GM21367 (cell line): ENCODE measurements at regions not wholly inside any gene's neighbourhood (a gene's known extent, or its start where the extent isn't known, plus 50 kb on each side); places are given as distances from the start of the nearest gene placed in this dataset.

Experiments used
- ATAC-seq: cut with Tn5 transposase; IDR thresholded peaks from one replicate; pipeline ENCODE4 v1.9.1; 2021; ENCODE audit not compliant: unreplicated experiment

DNA sequence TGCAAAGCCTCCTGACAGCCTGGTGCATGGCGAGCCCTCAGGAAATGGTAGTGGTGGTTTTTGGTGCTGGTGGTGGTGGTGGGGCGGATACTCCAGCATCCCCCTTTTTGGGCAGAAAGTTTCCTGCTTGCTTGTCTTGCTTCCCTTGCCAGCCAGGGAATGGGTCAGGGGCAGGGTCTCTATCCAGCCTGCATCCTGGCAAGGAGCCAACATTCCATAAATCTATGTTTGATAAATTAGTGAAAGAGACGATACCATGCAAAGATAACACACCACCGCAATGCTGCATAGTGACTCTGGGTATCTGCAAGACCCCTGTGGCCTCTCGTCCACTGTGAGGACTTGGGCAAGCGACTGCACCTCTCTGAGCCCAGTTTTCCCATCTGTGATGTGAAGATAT is 246.2 kb downstream of the LRFN2 start:
- ATAC-seq = no peak

DNA sequence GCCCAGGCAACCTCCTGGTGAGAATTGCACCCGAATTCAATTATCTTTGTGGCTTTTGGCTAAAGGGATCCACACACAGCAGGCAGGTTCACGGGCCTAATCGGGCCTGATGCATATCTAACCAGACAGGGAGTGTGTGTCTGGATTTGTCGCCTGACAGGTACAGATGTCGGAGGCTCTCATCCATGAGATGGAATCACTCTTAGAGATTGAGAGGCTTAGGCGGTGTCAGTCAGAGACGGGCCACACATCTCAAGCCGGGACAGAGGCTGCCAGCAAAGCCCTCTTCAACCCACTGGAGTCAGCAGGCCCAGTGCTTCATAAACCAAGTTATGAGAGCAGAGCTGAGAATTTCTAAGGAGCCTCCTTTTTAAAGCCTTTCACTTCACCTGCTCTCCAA is 247.0 kb downstream of the LRFN2 start:
- ATAC-seq = no peak

DNA sequence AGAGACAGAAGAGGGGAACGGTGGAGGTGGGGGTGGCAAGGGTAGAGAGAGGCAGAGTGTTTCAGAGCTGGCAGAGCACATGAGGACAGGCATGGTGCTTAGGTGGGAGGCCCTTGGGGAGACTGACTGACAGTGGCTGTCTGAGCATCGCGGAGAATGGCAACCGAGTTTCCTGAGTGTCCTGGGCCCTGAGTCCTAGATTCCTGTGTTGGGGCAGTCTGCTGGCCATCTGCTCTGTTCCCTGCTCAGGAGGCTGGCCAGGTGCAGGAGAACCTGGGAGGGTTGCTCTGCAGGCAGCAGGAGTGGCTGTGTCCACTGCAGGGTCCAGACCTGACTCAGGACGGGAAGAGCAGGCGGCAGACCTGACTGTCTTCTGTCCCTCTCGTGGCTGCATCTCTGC is 248.9 kb downstream of the LRFN2 start:
- ATAC-seq = no peak

DNA sequence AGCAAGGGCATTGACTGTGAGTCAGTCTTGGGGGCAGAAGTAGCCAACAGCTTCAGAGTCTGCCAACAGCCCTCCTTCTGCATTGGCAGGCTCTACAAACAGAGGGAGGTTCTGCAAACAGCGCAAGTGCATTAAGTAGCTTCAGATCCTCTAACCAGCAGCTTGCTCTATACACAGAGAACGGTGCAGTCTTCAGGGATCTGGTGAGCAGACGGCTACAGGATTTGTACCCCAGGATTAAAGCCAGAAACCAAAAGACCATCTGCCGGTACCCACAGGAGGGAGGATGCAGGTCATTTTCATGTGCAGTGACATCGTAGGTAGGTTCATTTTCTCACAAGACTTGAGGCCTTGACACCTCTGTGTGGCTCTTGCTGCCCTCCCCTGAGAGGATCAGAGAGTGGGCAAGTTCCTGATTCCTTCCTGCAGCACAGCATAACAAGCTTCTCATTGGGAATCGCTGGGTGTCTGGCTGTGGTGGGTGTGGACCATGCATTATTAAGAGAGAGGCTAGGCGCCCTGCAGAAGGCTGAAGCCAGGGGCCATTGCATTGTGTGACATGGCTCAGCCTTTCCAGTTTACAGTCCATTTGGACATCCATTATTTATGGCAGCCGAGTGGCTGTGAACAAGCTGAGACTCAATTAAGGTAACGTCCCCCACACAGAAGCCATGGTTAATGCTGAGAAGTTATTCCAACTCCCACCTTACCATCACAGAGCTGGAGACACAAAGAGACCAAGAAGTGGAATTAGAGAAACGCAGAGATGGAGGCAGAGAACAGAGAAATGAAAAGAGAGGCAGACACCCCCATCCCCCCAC is 250.0 kb downstream of the LRFN2 start:
- ATAC-seq = no peak

DNA sequence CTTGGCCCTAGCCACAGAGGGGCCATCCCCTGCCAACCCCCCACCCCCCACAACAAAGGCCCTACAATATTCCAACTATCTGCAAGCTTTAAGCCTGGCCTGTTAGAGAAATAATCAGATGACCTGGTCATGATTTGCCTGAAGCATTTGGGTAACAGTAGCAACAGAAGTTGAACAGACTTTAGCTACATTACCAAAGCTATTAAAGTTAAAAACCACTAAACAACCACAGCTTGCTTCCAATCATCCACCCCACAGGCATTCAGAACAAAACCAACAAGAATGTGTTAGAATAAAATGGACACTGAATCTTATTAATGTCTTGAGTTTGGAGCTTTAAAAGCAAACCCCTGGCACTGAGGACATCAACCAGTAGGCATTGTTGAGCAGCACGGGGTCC is 250.9 kb downstream of the LRFN2 start:
- no peak for ATAC-seq

DNA sequence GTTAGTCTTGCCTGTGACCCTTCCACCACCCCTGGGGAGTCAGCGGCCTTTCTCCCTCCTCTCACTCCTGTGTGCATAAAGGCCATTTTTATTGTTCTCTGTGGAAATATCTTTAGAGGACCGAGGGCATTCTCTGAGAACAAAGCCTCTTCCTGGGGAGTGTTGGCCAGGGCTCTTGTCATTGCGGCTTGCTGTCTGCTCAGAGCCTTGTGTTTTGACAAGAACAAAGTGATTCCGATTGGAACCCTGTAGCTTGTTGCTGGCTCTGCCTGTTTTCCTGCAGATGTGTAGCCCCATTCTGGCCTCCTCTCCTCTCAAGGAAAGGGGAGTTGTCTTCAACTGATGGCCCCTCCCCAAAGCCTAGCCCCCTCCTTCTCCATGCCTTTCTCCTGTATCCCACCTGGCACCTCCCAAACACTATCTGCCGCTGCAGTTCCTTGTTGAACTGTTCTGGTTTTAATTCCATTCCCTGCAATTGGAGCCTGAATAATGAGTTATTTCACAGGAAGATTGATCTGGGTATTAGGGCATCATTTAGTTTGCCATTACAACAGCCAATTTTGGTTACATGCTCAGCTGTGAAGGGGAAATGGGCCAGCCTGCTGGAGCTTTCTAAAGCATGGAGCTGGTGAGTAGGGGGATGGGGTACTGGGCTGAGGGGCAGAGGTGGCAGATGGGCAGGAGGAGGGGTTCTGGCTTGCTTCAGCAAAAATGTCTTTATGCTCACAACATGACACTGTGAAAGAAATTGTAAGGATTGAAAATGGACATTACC is 252.5 kb downstream of the LRFN2 start:
- ATAC-seq = no peak

DNA sequence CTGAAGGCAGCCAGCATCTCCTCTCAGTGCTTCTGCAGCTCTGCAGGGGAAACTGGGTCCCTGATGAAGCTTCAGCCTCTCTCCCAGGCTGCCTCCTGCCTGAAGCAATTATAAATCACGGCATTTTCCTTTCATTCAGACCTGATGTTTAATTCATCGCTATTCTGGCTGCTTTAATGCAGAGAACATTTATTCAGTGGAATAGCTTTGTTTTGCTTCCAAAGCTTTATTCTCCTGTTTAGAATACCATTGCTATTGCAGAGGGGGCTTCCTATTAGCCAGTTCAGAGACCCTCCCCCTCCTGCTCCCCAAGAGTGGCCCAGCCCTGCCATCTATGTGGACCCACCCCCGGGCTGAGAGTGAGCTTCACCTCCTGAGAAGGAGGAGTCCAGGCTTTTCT is 255.6 kb downstream of the LRFN2 start:
- ATAC-seq = no peak

DNA sequence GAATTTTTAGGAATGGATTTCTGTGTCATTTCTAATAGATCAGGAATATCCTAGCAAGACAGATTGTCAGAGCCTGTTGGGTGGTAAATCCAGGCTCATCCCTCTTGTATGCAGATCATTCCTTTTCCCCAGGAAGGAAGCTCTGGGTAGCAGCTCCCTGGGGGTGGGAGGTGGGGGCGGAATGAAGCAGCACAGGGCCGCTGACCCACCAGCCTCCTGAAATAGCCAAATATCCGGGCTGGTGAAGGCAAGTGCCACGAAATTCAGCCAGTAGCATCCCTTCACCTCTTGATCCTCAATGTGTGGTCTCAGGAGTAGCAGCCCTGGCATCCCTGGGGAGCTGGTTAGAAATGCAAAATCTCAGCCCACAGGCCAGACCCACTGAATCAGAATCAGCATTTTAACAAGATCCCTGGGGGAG is 256.9 kb downstream of the LRFN2 start:
- no peak for ATAC-seq

DNA sequence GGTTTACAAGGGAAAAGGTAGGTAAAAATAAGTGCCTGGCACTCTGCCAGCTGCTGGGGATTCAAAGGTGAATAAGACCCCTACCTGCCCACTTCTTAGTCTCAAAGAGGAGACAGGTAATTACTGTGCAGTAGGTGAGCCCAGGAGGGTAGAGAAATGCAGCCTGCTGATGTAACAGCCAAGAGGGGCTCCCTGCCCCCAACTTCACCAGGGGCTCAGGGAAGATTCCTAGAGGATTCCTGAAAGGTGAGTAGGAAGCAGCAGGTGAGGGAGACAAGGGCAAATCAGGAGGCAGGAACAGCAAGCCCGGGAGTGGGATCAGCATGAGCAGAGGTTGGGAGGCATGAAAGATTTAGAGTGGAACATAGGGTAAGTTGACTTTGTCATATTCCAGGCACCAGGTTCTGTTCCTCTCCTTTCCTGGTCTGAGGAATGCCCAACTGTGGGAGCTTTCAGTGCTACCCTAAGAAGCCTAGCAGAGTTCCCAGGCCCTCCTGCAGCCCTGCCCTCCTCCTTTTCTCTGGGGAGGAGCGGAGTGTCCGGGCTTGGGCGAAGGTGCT is 258.1 kb downstream of the LRFN2 start:
- ATAC-seq = no peak

DNA sequence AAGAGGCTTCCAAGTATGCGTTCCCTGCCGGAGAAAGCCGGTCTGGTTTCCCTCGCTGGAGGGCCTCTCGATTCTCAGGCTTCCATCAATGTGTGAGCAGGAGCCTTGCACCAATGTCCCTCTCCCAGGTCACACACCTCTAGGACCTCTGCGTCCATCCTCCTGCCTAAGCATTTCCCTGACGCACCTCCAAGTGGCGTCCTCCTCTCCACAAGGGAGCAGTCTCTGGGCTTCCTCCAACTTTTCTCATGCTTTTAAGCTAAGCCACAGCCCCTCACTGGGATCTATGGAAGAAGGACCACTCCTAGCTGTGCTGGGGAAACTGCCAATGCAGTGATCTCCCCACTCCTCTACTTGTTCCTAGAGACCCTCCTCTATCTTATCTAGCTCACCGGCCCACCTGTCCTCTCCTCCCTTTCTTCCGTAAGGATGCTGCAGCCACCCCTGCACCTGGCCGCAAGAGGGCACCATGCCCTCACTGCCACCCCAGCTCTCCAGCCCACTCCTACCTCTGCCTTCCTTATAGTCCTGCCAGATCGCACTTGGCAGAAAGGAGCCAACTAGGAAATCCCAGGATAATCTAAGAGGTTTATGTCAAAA is 258.7 kb downstream of the LRFN2 start:
- ATAC-seq = no peak

DNA sequence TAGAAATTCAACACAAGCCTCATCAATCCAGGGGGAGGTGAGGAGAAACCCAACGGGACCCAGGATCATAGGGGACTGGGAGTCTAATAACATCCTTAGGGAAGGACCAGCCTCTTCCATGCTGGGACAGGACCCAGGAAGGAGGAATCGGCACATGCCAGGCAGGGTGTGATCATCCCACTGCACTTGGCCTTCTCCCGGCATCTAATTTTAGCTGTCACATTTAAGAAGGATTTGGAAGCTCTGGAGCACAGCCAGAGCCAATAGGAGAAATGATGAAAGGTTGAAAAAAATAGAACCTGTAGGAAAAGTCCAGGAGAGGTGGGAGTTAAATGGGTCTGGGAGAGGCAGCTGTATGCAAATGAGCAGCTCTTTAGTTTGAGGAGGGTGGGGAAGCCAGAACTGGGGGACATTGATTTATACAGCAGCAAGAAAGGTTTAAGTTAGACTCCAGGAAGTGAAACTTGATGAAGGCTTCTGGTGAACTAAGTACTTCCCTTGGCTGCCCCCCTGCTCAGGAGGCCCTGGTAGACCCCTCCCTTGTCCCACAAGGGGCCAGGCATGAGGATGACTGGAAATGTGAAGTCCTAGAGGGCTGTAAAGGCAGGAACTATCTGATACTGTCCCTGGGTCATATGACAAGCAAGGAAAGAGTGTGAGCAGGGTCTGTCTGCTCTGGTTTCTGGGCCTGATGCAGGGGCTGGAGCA is 260.3 kb downstream of the LRFN2 start:
- ATAC-seq = no peak

DNA sequence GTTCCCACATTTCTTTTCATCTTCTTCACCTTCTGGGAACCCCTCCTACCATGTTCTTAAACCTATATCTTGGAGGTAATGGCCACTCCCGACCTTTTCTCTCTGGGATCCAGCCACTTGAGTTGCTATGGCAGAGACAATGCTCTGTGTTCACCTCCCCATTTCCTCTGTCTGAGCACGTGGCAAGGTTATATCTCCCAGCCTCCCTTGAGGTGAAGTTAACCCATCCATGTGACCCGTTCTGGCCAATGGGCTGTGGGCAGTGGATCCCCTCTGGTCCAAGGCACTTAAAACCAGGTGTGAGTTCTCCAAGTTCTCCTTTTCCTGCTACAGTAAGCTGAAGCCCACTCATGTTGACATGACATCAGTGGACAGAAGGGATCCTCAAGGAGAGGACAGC is 261.4 kb downstream of the LRFN2 start:
- ATAC-seq = no peak

DNA sequence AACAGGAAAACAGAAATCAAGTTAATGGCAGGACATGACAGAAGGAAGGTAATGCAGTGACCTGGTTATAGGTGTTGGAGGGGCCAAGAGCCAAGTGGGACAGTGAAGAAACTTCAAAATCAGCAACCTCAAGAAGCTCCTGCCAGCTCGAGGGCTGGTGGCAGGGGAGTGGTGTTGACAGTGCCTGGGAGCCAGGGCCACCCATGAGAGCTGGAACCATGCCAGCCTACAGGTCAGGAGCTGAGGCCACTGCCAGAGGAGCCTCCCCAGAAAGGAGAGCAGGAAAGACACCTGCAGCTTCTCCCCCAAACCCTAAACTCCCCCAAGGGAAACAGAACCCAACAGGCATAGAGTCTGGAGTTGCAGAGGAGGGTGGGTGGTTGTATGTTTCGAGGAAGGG is 262.1 kb downstream of the LRFN2 start:
- ATAC-seq = no peak

DNA sequence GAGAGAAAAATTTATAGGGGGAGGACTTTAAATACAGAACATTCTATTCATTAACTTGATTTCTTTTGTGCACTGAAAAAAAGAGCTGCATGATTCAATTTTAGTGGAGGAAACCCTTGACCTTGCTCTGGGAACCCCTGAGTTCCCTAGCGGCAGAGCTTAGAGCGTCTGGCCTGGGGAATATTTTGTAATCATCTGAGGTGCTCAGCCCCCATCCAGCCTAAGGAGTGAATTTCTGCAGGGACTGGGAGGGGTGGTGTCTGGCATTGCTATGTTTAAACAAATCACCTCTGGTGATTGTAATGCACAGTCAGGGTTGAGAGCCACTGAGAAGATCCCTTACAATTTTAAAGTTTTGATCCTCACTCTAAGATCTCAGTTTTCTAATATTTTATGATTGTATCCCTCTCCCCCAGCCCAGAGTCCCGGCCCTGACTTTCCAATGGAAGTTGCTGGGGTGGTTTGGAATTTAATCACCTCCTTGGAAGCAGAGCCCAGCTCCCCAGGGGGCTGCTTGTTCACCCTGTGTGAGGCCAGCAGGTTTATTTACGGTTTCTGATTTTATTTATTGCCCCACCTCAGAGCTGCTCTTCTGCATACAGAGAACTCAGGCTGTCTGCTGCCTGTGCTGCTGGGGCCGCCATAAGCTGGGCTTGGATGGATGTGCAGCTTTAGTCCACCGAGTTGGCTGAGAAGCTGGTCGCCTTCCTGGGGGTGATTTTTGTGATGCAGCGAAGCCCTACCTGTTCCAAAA is 263.1 kb downstream of the LRFN2 start:
- no peak for ATAC-seq

DNA sequence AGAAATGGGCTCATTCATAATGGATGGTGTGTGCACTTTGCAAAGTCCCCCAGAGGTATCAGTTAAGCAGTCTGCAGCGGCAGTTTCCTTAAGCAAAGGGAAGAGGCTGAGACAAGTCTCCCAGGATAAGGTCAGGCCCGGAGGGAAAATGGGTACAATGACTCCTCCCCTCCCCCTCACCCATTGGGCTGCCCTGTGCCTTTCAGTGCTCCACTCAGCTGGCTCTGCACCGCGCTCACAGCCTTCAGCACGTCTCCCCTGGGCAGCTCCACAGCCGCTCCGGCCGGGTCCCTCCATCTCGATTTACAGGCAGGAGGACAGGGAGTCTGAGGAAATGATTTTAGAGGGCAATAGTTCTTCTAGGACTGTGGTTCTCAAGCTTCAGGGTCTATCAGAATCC is 264.8 kb downstream of the LRFN2 start:
- no peak for ATAC-seq

DNA sequence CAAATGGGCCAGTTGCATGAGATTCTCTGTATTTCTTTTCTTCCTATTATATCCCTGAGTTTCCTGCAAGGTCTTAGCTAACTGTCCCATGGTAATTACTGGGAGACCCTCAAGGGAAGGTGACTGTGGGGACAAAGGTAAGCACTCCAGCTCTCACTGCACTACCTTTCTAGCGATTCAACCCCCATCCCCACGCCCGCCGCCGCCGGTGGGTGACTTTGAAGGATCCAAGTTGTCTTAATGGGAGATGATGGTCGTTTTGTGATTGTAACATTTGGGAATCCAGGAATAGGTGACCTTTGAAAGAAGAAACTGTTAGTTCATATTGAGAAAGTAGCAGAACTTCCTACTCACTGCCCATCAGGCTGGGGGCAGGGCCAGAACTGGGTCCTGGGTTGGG is 265.5 kb downstream of the LRFN2 start:
- ATAC-seq = no peak

DNA sequence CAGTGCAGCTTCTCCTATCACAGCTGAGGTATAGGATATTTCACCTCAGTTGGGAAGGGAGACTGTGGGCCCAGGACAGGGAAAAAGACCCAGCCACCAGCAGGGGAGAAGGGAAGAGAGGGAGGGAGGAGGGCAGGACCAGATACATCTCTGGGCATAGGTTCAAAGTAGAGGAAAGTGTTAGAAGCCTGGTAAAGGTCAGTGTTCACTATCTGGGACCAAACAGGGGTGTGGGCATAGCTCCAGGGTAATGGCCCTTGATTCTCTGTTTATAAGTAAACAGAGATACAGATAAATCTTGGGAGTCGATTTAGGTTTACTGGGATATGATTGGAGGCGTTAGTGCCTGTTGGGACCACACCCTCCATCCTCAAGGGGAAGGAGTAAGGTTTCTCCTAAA is 266.2 kb downstream of the LRFN2 start:
- no peak for ATAC-seq

DNA sequence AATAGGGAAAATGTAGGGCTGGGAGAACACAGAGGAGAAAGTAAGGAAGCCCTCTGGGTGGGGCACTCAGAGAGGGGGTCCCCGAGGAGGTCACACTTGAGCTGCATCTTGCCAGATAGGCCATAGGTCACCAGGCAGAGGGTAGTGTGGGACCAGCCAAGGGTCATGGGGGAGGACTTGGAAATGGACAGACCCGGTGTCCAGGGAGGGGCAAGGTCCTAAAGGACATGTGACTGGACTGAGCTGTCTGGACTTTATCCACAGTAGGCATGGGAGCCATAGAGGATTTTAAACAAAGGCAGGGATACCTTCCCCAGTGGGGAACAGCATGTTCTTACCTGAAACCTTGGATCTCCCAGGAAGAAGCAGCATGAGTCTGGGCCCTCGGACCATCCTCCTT is 266.7 kb downstream of the LRFN2 start:
- ATAC-seq = no peak

DNA sequence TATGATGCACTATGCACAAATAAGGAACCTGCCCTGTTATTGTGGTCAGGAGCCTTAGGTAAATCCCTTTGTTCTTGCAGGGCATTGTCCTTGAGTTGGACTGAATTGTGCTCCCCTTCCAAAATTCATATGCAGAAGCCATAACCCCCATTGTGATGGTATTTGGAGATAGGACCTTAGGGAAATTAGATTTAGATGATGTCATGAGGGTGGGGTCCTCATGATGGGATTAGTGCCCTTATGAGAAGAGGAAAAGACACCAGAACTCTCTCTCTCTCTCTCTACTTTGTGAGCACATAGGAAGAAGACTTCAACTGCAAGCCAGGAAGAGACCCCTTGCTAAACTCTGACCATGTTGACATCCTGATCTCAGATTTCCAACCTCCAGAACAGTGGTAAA is 268.0 kb downstream of the LRFN2 start:
- no peak for ATAC-seq

DNA sequence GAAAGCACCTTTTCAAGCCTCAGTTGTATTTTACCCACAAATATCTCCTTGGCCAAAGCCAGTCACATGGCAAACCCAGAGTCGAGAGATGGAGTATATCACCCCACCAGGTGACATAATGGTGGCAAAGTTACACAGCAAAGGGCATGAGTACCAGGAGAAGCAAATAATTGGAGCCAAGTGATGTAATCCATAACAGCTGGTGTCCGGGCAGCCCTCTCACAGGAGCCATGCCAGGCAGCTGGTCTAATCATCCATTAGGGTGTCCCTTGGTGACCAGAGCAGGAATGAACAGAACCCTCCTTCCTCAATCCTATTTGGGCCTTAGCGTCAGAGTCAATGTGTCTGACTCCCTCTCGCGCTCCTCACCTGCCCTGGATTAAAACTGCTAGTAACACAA is 272.1 kb downstream of the LRFN2 start:
- ATAC-seq = no peak
